ENCODE measurements at regions not wholly inside any gene's neighbourhood (a gene's known extent, or its start where the extent isn't known, plus 50 kb on each side); places are given as distances from the start of the nearest gene placed in this dataset.
A peak's percentile ranks its signal among the peaks of the same experiment; 100 is the strongest.
"Not testable (repeated sequence)": the region's sequence is repeated elsewhere in the genome, so short reads cannot be mapped to it uniquely, and the experiment has no call there.

DNA sequence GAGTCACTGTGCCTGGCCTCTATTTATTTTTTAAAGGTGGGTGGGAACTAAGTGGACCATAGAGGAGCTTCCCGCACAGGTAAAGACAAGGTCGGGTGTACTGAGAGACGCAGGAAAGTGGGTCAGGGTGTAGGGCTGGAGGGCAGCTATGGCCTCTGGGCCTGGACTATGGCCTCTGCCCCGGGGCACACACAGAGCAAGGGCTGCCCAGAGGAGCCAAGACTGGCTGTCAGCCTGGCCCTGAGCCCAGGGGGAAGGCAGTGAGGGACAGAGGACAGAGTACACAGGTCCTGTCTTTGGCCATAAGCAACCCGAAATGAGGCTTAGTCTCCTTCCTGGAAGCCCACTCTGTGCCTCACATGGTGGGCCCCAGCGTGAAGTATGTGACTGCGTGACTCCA is 102.1 kb upstream of the PRB2 start:
- H3K27me3 ChIP-seq (replicated peaks; ENCODE audit: insufficient read depth) = peaks cover 10% of the 10 kb centered on the region; the same call in 1 of the 2 replicates
- H3K79me2 ChIP-seq (ENCODE audit: insufficient read depth) = no peaks in the 10 kb centered on the region
- H3K9me2 ChIP-seq (ENCODE audit: insufficient read depth) = no peaks in the 10 kb centered on the region
- in situ Hi-C loops (cut with MboI) = no loop called here
- no peak overlapping the region for H2AFZ ChIP-seq
- no peaks in the 10 kb centered on the region for H4K20me1 ChIP-seq (ENCODE audit: insufficient read depth)
- no peak overlapping the region for H3K27ac ChIP-seq
- no peaks in the 10 kb centered on the region for H3F3A ChIP-seq (ENCODE audit: insufficient read depth)
- H3K4me2 ChIP-seq (ENCODE audit: unreplicated experiment) = no peak overlapping the region
- no peak overlapping the region for H3K9ac ChIP-seq
- H3K4me3 ChIP-seq = no peak overlapping the region
- H3K9me3 ChIP-seq (ENCODE audit: low read depth) = no peaks in the 10 kb centered on the region
- no peaks in the 10 kb centered on the region for H3K36me3 ChIP-seq (ENCODE audit: low read depth)
- H3K4me1 ChIP-seq (ENCODE audit: insufficient read depth) = no peaks in the 10 kb centered on the region
- DNase-seq = no peak
- WGBS, 2 experiments (ENCODE audit: low coverage in 1 of 2, low lambda C conversion rate in 2 of 2, missing lambda C conversion rate in 2 of 2) = 56 to 65% methylated on average over 6 to 7 of the region's 7 CpGs
- TF ChIP-seq EZH2phosphoT487 (IDR thresholded peaks at IDR 0.05; ENCODE audit: insufficient read depth, low read depth) = no peak

DNA sequence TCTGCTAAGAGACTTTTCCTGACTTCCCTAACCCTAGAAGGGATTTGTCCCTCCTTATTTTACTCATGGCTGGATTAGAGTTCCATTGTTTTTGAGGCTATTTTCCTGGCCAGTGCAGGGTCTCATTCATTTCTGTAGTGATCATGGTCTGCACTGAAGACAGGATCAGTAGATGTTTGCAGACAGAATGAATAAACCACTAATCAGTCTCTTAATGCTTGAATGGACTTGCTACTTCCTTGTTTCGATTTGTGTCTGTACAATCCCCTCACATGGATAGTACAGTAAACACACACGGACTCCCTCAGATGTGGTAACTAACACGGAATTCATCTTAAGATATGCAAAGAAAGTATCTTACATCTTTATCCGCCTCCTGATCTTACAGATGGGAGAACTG is 102.6 kb upstream of the PRB2 start:
- Histone ChIP-seq H3F3A (ENCODE audit: insufficient read depth) (no peaks in the 10 kb centered on the region), H3K27me3 (replicated peaks; ENCODE audit: insufficient read depth) (peaks cover 10% of the 10 kb centered on the region; the same call in 1 of the 2 replicates), H3K4me1 (ENCODE audit: insufficient read depth) (no peaks in the 10 kb centered on the region), H4K20me1 (ENCODE audit: insufficient read depth) (no peaks in the 10 kb centered on the region), H3K4me3 (no peak overlapping the region), H3K79me2 (ENCODE audit: insufficient read depth) (no peaks in the 10 kb centered on the region), H3K27ac (no peak overlapping the region), H2AFZ (no peak overlapping the region), H3K9ac (no peak overlapping the region), H3K9me3 (ENCODE audit: low read depth) (no peaks in the 10 kb centered on the region), H3K9me2 (ENCODE audit: insufficient read depth) (no peaks in the 10 kb centered on the region), H3K4me2 (ENCODE audit: unreplicated experiment) (no peak overlapping the region), H3K36me3 (ENCODE audit: low read depth) (no peaks in the 10 kb centered on the region)
- in situ Hi-C loops (cut with MboI) = no loop called here
- no peak for DNase-seq
- 42 to 44% methylated on average over 4 of the region's 4 CpGs for WGBS, 2 experiments (ENCODE audit: low coverage in 1 of 2, low lambda C conversion rate in 2 of 2, missing lambda C conversion rate in 2 of 2)
- no peak for TF ChIP-seq EZH2phosphoT487 (IDR thresholded peaks at IDR 0.05; ENCODE audit: insufficient read depth, low read depth)
- no peak for TF ChIP-seq EZH2 (IDR thresholded peaks at IDR 0.05; ENCODE audit: insufficient read depth, poor library complexity, severe bottlenecking)

DNA sequence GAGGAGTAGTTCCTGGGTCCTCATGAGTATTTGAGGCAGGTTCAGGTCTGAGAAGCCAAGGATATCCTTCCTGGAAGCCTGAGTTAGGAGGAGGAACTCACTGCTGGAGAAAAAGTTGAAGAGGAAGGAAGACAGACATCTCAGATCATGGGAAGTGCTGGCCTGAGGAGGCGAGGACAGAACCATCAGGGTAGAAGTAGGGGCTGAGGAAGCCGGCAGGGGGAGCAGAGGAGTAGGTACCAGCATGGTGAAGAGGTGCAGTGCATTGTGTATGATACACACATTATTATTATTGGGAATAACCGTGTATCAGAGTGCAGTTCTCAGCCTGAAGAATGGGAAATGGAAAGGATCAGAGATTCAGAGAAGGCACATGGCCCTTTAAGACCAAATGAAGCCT is 103.2 kb upstream of the PRB2 start:
- H3K4me1 ChIP-seq (ENCODE audit: insufficient read depth); H3K27ac ChIP-seq; H3K4me2 ChIP-seq (ENCODE audit: unreplicated experiment); H2AFZ ChIP-seq; H4K20me1 ChIP-seq (ENCODE audit: insufficient read depth); H3K36me3 ChIP-seq (ENCODE audit: low read depth); in situ Hi-C loops (cut with MboI); H3K9ac ChIP-seq; H3F3A ChIP-seq (ENCODE audit: insufficient read depth); H3K9me2 ChIP-seq (ENCODE audit: insufficient read depth); DNase-seq; H3K9me3 ChIP-seq (ENCODE audit: low read depth); H3K4me3 ChIP-seq; H3K79me2 ChIP-seq (ENCODE audit: insufficient read depth): not testable (repeated sequence)
- peaks cover 11% of the 10 kb centered on the region; the same call in 1 of the 2 replicates for H3K27me3 ChIP-seq (replicated peaks; ENCODE audit: insufficient read depth)
- WGBS, 2 experiments (ENCODE audit: low coverage in 1 of 2, low lambda C conversion rate in 2 of 2, missing lambda C conversion rate in 2 of 2) = 41% methylated on average over 3 of the region's 3 CpGs

DNA sequence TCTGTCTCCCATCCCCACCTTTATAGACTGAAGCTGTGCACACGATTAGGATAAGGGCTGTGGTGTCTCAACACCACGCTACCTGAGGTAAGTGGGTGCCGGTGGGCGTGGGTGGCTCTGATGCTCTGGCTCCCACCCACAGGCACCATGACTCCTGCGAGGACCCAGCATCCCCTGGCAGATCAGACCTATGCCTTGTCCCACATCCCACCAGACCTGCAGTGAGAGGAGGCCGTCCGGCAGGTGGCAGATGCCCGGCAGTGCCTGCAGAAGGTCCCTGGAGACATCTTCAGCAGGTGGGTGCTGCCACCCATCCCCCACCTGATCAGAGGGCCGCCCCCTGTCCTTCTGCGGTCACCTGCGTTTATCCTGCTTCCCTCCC is 104.4 kb upstream of the PRB2 start:
- H3K4me2 ChIP-seq (ENCODE audit: unreplicated experiment) = no peak overlapping the region
- H3K9ac ChIP-seq = no peak overlapping the region
- H3K4me1 ChIP-seq (ENCODE audit: insufficient read depth) = no peaks in the 10 kb centered on the region
- no peak overlapping the region for H3K4me3 ChIP-seq
- no peaks in the 10 kb centered on the region for H4K20me1 ChIP-seq (ENCODE audit: insufficient read depth)
- H2AFZ ChIP-seq = no peak overlapping the region
- H3K27me3 ChIP-seq (replicated peaks; ENCODE audit: insufficient read depth) = peaks cover 13% of the 10 kb centered on the region; the same call in 1 of the 2 replicates
- H3K79me2 ChIP-seq (ENCODE audit: insufficient read depth) = no peaks in the 10 kb centered on the region
- no peak for DNase-seq
- no peak for TF ChIP-seq EZH2 (IDR thresholded peaks at IDR 0.05; ENCODE audit: insufficient read depth, poor library complexity, severe bottlenecking)
- no peak for TF ChIP-seq EZH2phosphoT487 (IDR thresholded peaks at IDR 0.05; ENCODE audit: insufficient read depth, low read depth)
- no peaks in the 10 kb centered on the region for H3K9me3 ChIP-seq (ENCODE audit: low read depth)
- no peak overlapping the region for H3K27ac ChIP-seq
- H3F3A ChIP-seq (ENCODE audit: insufficient read depth) = no peaks in the 10 kb centered on the region
- in situ Hi-C loops (cut with MboI) = no loop called here
- WGBS, 2 experiments (ENCODE audit: low coverage in 1 of 2, low lambda C conversion rate in 2 of 2, missing lambda C conversion rate in 2 of 2) = 62 to 66% methylated on average over 7 to 11 of the region's 11 CpGs
- H3K36me3 ChIP-seq (ENCODE audit: low read depth) = no peaks in the 10 kb centered on the region
- H3K9me2 ChIP-seq (ENCODE audit: insufficient read depth) = no peaks in the 10 kb centered on the region

DNA sequence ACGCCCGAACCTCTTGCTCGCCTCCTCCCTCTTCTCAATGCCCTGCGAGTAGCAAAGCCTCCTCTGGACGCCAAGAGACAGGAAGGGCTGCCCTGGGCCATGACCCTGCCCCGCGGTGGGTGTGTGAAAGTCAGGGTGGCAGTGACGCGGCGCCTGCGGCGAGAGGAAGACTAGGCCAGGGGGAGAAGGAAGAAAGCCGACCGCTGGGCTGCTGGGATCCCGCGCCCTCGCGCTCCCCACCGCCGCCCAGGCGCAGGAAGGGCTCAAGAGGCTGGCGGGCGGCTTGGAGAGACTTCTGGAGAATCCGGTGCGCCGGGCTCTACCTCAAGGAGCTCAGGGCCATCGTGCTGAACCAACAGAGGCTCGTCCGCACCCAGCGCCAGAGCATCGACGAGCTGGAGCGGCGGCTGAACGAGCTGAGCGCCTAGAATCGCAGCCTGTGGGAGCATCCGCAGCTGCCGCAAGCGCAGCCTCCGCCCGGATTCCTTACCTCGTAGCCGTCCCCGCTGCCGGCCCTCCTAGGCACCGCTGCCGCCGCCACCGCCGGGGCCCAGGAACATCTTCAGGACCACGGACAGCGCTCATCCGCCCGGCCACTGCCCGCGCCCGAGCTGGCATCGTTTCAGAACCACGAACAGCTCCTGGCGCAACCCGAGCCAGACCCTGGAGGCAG is 105.0 kb upstream of the PRB2 start:
- no peak overlapping the region for H3K4me2 ChIP-seq (ENCODE audit: unreplicated experiment)
- WGBS, 2 experiments (ENCODE audit: low coverage in 1 of 2, low lambda C conversion rate in 2 of 2, missing lambda C conversion rate in 2 of 2) = 11 to 14% methylated on average over 38 to 61 of the region's 62 CpGs
- TF ChIP-seq EZH2phosphoT487 (IDR thresholded peaks at IDR 0.05; ENCODE audit: insufficient read depth, low read depth) = no peak
- no peak for TF ChIP-seq EZH2 (IDR thresholded peaks at IDR 0.05; ENCODE audit: insufficient read depth, poor library complexity, severe bottlenecking)
- no peaks in the 10 kb centered on the region for H3K4me1 ChIP-seq (ENCODE audit: insufficient read depth)
- no peaks in the 10 kb centered on the region for H3K9me2 ChIP-seq (ENCODE audit: insufficient read depth)
- no peaks in the 10 kb centered on the region for H3K9me3 ChIP-seq (ENCODE audit: low read depth)
- H3K27me3 ChIP-seq (replicated peaks; ENCODE audit: insufficient read depth) = peaks cover 13% of the 10 kb centered on the region; the same call in 1 of the 2 replicates
- H3K27ac ChIP-seq = no peak overlapping the region
- H3F3A ChIP-seq (ENCODE audit: insufficient read depth) = no peaks in the 10 kb centered on the region
- H3K4me3 ChIP-seq = no peak overlapping the region
- in situ Hi-C loops (cut with MboI) = no loop called here
- H3K36me3 ChIP-seq (ENCODE audit: low read depth) = no peaks in the 10 kb centered on the region
- no peaks in the 10 kb centered on the region for H3K79me2 ChIP-seq (ENCODE audit: insufficient read depth)
- peak; percentile 78 for DNase-seq
- no peaks in the 10 kb centered on the region for H4K20me1 ChIP-seq (ENCODE audit: insufficient read depth)
- H3K9ac ChIP-seq = no peak overlapping the region
- H2AFZ ChIP-seq = no peak overlapping the region

Data from GM23248 (cell line).